ENCODE measurements at regions not wholly inside any gene's neighbourhood (a gene's known extent, or its start where the extent isn't known, plus 50 kb on each side); places are given as distances from the start of the nearest gene placed in this dataset.

GRCh38 chr15:61724251-61724939 lies 335.9 kb downstream of the VPS13C start:
- H3K27ac ChIP-seq = no peak overlapping the region

GRCh38 chr15:61721418-61721817 lies 338.8 kb downstream of the VPS13C start:
- TF ChIP-seq CTCF (conservative IDR thresholded peaks at IDR 0.05) = no peak
- H3K27ac ChIP-seq = no peak overlapping the region

More at GRCh38 chr15:61724251-61724939, 335.9 kb downstream of the VPS13C start:
- no peak for TF ChIP-seq CTCF (conservative IDR thresholded peaks at IDR 0.05)

GRCh38 chr15:61720197-61720704 lies 340.0 kb downstream of the VPS13C start:
- TF ChIP-seq CTCF (conservative IDR thresholded peaks at IDR 0.05) = no peak

GRCh38 chr15:61715082-61715481 lies 345.2 kb downstream of the VPS13C start:
- H3K27ac ChIP-seq = no peak overlapping the region
- TF ChIP-seq CTCF (conservative IDR thresholded peaks at IDR 0.05) = no peak

More at GRCh38 chr15:61720197-61720704, 340.0 kb downstream of the VPS13C start:
- no peak overlapping the region for H3K27ac ChIP-seq

GRCh38 chr15:61712129-61712759 lies 348.0 kb downstream of the VPS13C start:
- TF ChIP-seq CTCF (conservative IDR thresholded peaks at IDR 0.05) = no peak
- no peak overlapping the region for H3K27ac ChIP-seq

GRCh38 chr15:61702224-61703020 lies 357.8 kb downstream of the VPS13C start:
- H3K27ac ChIP-seq = no peak overlapping the region
- peak; percentile 28 for TF ChIP-seq CTCF (conservative IDR thresholded peaks at IDR 0.05)

- peak overlapping the region; percentile 40 for H3K27ac ChIP-seq
- TF ChIP-seq CTCF (conservative IDR thresholded peaks at IDR 0.05) = no peak
Observed at GRCh38 chr15:61701455-61701854, 358.8 kb downstream of the VPS13C start.
